HEK293 (cell line): ENCODE measurements at regions not wholly inside any gene's neighbourhood (a gene's known extent, or its start where the extent isn't known, plus 50 kb on each side); places are given as distances from the start of the nearest gene placed in this dataset.

Source experiments
- CTCF ChIA-PET: fragments of 350-600 bp; formaldehyde crosslinking; extraction: SDS; loops from one replicate; lab custom pipeline; 2021; ENCODE audit warnings: antibody characterized with exemption; lab: Yijun Ruan, JAX
- POLR2A ChIA-PET: fragments of 300-600 bp; formaldehyde crosslinking; extraction: SDS; loops from one replicate; lab custom pipeline; 2020; ENCODE audit warnings: antibody characterized with exemption, inconsistent platforms; lab: Yijun Ruan, JAX
- H3K27ac ChIP-seq: fragments of 200-500 bp; sonication (Bioruptor generic); 2 replicates; pipeline ENCODE4 v1.5.1; 2014; ENCODE audit warnings: low read depth, low read length, control low read depth, inconsistent platforms; ENCODE audit errors: extremely low read depth
- H3K36me3 ChIP-seq, 2 experiments: fragments of 200-500 bp in 1 of 2; sonication (Bioruptor generic) in 1 of 2; 1 replicate in 1 of 2; 2 replicates in 1 of 2; pipeline ENCODE4 v1.5.1; 2014 to 2017; ENCODE audit warnings: inconsistent platforms in 2 of 2, low read length in 2 of 2; ENCODE audit not compliant: control insufficient read depth in 2 of 2, insufficient read depth in 1 of 2
- H3K4me1 ChIP-seq: fragments of 200-500 bp; sonication (Bioruptor generic); 2 replicates; pipeline ENCODE4 v1.5.1; 2014; ENCODE audit warnings: mild to moderate bottlenecking, low read length, inconsistent platforms; ENCODE audit not compliant: control insufficient read depth, insufficient read depth
- H3K4me3 ChIP-seq: 2 replicates; pipeline ENCODE4 v1.5.1; 2011; ENCODE audit warnings: low read depth, mild to moderate bottlenecking, control low read depth, low read length, moderate library complexity
- H3K9me3 ChIP-seq: fragments of 200-500 bp; sonication (Bioruptor generic); 2 replicates; pipeline ENCODE4 v1.5.1; 2014; ENCODE audit warnings: low read depth, low read length, inconsistent platforms; ENCODE audit not compliant: control insufficient read depth, insufficient read depth
- GLIS2 ChIP-seq: fragments of 450-650 bp; formaldehyde crosslinking; IDR thresholded peaks from 2 replicates; pipeline ENCODE4 v1.5.1; 2016; ENCODE audit warnings: missing biosample characterization, missing genetic modification characterization
- KLF8 ChIP-seq: fragments of 450-650 bp; formaldehyde crosslinking; IDR thresholded peaks from 2 replicates; pipeline ENCODE4 v1.5.1; 2016; ENCODE audit warnings: missing biosample characterization, missing genetic modification characterization
- TRIM28 ChIP-seq: IDR thresholded peaks from 2 replicates; pipeline ENCODE4 v1.6.1; 2011; ENCODE audit warnings: low read length, control low read depth, borderline replicate concordance
- WT1 ChIP-seq: fragments of 450-650 bp; formaldehyde crosslinking; IDR thresholded peaks from 2 replicates; pipeline ENCODE4 v1.5.1; 2016; ENCODE audit warnings: missing biosample characterization, missing genetic modification characterization
- YY1 ChIP-seq: fragments of 450-650 bp; formaldehyde crosslinking; IDR thresholded peaks from 2 replicates; pipeline ENCODE4 v1.5.1; 2018; ENCODE audit warnings: missing biosample characterization, missing genetic modification characterization
- ZBTB48 ChIP-seq: fragments of 450-650 bp; formaldehyde crosslinking; IDR thresholded peaks from 2 replicates; pipeline ENCODE4 v1.5.1; 2016; ENCODE audit warnings: missing biosample characterization, missing genetic modification characterization
- ZFP37 ChIP-seq: fragments of 450-650 bp; formaldehyde crosslinking; IDR thresholded peaks from 2 replicates; pipeline ENCODE4 v1.5.1; 2016; ENCODE audit warnings: missing biosample characterization, missing genetic modification characterization
- ZNF114 ChIP-seq: fragments of 450-650 bp; formaldehyde crosslinking; IDR thresholded peaks from 2 replicates; pipeline ENCODE4 v1.5.0; 2017; ENCODE audit warnings: missing biosample characterization, missing genetic modification characterization
- ZNF146 ChIP-seq: fragments of 450-650 bp; formaldehyde crosslinking; IDR thresholded peaks from 2 replicates; pipeline ENCODE4 v1.5.1; 2016; ENCODE audit warnings: missing biosample characterization, missing genetic modification characterization
- ZNF155 ChIP-seq: fragments of 450-650 bp; formaldehyde crosslinking; IDR thresholded peaks from 2 replicates; pipeline ENCODE4 v1.5.1; 2016; ENCODE audit warnings: missing biosample characterization, missing genetic modification characterization
- ZNF175 ChIP-seq: fragments of 450-650 bp; formaldehyde crosslinking; IDR thresholded peaks from 2 replicates; pipeline ENCODE4 v1.5.1; 2016; ENCODE audit warnings: missing biosample characterization, missing genetic modification characterization
- ZNF311 ChIP-seq: fragments of 450-650 bp; formaldehyde crosslinking; IDR thresholded peaks from 2 replicates; pipeline ENCODE4 v1.5.1; 2017; ENCODE audit warnings: missing biosample characterization, missing genetic modification characterization, borderline replicate concordance
- ZNF324 ChIP-seq: fragments of 450-650 bp; formaldehyde crosslinking; IDR thresholded peaks from 2 replicates; pipeline ENCODE4 v1.5.1; 2016; ENCODE audit warnings: missing biosample characterization, missing genetic modification characterization
- ZNF433 ChIP-seq: fragments of 450-650 bp; formaldehyde crosslinking; IDR thresholded peaks from 2 replicates; pipeline ENCODE4 v1.5.1; 2016; ENCODE audit warnings: missing biosample characterization, missing genetic modification characterization, low read depth
- ZNF48 ChIP-seq: fragments of 450-650 bp; formaldehyde crosslinking; IDR thresholded peaks from 2 replicates; pipeline ENCODE4 v1.5.1; 2016; ENCODE audit warnings: missing biosample characterization, missing genetic modification characterization
- ZNF660 ChIP-seq: fragments of 450-650 bp; IDR thresholded peaks from 2 replicates; pipeline ENCODE4 v1.5.1; 2018; ENCODE audit warnings: missing biosample characterization, mild to moderate bottlenecking, missing genetic modification characterization
- ZNF677 ChIP-seq: fragments of 450-650 bp; IDR thresholded peaks from 2 replicates; pipeline ENCODE4 v1.5.0; 2018; ENCODE audit warnings: missing biosample characterization, mild to moderate bottlenecking, missing genetic modification characterization, moderate library complexity
- ZNF777 ChIP-seq: fragments of 450-650 bp; formaldehyde crosslinking; IDR thresholded peaks from 2 replicates; pipeline ENCODE4 v1.5.1; 2017; ENCODE audit warnings: missing biosample characterization, missing genetic modification characterization, borderline replicate concordance
- TF ChIP-seq, protein P1 (sequence below): fragments of 450-650 bp; formaldehyde crosslinking; IDR thresholded peaks from 2 replicates; pipeline ENCODE4 v1.5.1; 2016; ENCODE audit warnings: missing biosample characterization, missing genetic modification characterization
- TF ChIP-seq, protein P2 (sequence below): fragments of 450-650 bp; formaldehyde crosslinking; IDR thresholded peaks from 2 replicates; pipeline ENCODE4 v1.5.1; 2016; ENCODE audit warnings: missing biosample characterization, missing genetic modification characterization
- TF ChIP-seq, protein P3 (sequence below): fragments of 450-650 bp; formaldehyde crosslinking; IDR thresholded peaks from 2 replicates; pipeline ENCODE4 v1.5.1; 2016; ENCODE audit warnings: missing biosample characterization, missing genetic modification characterization

DNA sequence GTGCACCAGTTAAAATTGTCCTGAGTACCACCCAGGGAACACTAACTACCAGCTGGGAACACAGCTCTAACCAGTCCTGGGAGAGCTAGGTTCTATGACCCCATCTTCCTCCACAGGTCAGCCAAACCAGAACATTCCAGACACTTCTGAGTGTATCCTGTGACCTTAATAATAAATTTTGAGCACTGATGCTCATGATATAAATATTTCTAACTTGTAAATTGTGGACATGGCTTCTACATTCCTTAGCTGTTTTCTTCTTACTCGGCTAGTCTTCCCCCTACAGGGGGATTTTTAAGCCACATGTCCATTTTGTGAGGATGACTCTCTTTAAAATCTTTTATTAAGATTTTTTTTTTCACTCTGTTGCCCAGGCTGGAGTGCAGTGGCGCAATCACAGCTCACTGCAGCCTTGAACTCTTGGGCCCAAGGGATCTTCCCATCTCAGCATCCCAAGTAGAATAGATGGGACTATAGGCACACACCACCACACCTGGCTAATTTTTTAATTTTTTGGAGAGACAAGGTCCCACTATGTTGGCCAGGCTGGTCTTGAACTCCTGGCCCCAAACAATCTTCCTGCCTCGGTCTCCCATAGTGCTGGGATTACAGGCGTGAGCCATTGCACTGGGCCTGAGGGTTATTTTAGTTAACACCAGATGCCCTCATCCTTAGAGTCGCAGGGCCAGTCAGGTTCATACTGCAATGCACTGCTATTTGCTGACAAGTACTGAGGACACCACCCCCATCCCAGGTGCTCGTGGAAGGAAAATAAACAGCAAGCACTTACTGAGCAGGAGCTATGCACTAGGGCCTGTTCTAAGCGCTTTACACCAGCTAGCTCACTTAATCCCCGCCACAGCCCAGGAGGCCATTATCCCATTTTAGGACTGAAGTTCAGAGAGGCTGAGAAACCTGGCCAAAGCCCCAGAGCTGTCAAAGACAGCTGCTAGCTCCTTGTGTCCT, 142.6 kb upstream of the NCOR2 start (continued):
- no peak for TF ChIP-seq KLF8 (tag by site-specific recombination)

DNA sequence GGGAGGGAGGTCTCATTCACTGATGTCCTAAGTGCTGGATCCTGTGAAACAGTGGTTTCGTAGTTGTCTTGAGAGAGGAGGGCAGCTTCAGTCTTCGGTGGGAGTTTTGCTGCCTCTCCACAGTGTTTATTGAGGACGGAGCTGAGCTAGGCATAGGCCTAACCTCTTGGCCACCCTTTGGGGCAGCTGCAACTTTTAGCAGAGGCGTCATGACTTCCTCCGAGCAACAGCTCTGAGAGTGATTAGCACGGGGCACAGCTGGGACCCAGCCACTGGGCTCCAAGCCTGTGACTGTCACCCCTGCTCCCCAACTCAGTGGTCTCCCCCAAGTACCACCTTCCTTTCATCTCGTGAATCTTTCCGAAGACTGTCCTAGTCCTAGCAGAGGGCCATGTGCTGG, 139.9 kb upstream of the NCOR2 start:
- Histone ChIP-seq H3K4me3 (no peak overlapping the region), H3K36me3 (no peaks in the 10 kb centered on the region), H3K4me1 (no peaks in the 10 kb centered on the region), H3K9me3 (no peaks in the 10 kb centered on the region), H3K27ac (no peak overlapping the region)
- ChIA-PET POLR2A (no interaction called here), CTCF (no interaction called here)
- TF ChIP-seq, protein P1, sequence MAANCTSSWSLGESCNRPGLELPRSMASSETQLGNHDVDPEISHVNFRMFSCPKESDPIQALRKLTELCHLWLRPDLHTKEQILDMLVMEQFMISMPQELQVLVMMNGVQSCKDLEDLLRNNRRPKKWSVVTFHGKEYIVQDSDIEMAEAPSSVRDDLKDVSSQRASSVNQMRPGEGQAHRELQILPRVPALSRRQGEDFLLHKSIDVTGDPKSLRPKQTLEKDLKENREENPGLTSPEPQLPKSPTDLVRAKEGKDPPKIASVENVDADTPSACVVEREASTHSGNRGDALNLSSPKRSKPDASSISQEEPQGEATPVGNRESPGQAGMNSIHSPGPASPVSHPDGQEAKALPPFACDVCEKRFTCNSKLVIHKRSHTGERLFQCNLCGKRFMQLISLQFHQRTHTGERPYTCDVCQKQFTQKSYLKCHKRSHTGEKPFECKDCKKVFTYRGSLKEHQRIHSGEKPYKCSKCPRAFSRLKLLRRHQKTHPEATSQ, result no peak
- TF ChIP-seq ZNF433 (no peak), TRIM28 (no peak), ZNF677 (tag by site-specific recombination) (no peak), GLIS2 (tag by site-specific recombination) (no peak), ZNF175 (tag by site-specific recombination) (no peak), ZNF114 (no peak), ZFP37 (tag by site-specific recombination) (no peak), ZNF324 (no peak), ZNF155 (no peak), ZNF777 (tag by site-specific recombination) (no peak), ZNF48 (tag by site-specific recombination) (no peak), ZNF146 (tag by site-specific recombination) (no peak), WT1 (no peak), YY1 (no peak), ZBTB48 (tag by site-specific recombination) (no peak), ZNF311 (tag by site-specific recombination) (no peak), ZNF660 (tag by site-specific recombination) (no peak)
- TF ChIP-seq, protein P2, sequence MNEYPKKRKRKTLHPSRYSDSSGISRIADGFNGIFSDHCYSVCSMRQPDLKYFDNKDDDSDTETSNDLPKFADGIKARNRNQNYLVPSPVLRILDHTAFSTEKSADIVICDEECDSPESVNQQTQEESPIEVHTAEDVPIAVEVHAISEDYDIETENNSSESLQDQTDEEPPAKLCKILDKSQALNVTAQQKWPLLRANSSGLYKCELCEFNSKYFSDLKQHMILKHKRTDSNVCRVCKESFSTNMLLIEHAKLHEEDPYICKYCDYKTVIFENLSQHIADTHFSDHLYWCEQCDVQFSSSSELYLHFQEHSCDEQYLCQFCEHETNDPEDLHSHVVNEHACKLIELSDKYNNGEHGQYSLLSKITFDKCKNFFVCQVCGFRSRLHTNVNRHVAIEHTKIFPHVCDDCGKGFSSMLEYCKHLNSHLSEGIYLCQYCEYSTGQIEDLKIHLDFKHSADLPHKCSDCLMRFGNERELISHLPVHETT (tag by site-specific recombination), result no peak
- TF ChIP-seq, protein P3, sequence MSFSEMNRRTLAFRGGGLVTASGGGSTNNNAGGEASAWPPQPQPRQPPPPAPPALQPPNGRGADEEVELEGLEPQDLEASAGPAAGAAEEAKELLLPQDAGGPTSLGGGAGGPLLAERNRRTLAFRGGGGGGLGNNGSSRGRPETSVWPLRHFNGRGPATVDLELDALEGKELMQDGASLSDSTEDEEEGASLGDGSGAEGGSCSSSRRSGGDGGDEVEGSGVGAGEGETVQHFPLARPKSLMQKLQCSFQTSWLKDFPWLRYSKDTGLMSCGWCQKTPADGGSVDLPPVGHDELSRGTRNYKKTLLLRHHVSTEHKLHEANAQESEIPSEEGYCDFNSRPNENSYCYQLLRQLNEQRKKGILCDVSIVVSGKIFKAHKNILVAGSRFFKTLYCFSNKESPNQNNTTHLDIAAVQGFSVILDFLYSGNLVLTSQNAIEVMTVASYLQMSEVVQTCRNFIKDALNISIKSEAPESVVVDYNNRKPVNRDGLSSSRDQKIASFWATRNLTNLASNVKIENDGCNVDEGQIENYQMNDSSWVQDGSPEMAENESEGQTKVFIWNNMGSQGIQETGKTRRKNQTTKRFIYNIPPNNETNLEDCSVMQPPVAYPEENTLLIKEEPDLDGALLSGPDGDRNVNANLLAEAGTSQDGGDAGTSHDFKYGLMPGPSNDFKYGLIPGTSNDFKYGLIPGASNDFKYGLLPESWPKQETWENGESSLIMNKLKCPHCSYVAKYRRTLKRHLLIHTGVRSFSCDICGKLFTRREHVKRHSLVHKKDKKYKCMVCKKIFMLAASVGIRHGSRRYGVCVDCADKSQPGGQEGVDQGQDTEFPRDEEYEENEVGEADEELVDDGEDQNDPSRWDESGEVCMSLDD (tag by site-specific recombination), result no peak
